K562 (cell line): ENCODE measurements at regions not wholly inside any gene's neighbourhood (a gene's known extent, or its start where the extent isn't known, plus 50 kb on each side); places are given as distances from the start of the nearest gene placed in this dataset.

ENCODE experiments used
- GTF2F1 ChIP-seq: IDR thresholded peaks from 2 replicates; pipeline ENCODE4 v1.6.1; 2011; ENCODE audit warnings: low read depth, low read length, improper control_type of control experiment
- HDGF ChIP-seq: fragments of 450-650 bp; IDR thresholded peaks from 2 replicates; pipeline ENCODE4 v1.6.1; 2016

DNA sequence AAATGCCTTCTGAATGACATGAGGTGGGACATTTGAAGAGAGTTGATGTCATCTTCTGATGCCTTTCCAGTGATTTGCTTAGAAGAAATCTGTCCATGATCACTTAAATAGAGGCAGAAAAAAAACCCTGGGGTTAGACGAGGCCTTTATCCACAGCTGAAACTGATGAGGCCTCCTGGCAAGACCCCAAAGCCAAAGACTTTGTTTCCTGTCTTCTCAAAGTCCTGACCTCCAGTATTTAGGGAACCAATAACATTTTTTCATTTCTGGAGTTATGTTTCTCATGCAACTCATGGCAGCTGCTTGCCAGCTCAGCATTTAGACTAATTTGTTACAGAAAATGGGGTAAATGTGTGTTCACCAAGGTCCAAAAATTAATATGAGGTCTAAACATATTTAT is 248.0 kb upstream of the PRDM1 start:
- no peak for TF ChIP-seq GTF2F1
- no peak for TF ChIP-seq HDGF
